Colonic mucosa (tissue), 4 donors: ENCODE measurements at regions not wholly inside any gene's neighbourhood (a gene's known extent, or its start where the extent isn't known, plus 50 kb on each side); places are given as distances from the start of the nearest gene placed in this dataset.

ENCODE experiments used
- DNase-seq: peaks from one replicate; pipeline ENCODE4 v3.0.0-alpha.2; 2020
- H3K27ac ChIP-seq: fragments of 200-600 bp; one replicate; pipeline ENCODE4 v1.8.0; 2021
- H3K27me3 ChIP-seq: fragments of 200-600 bp; one replicate; pipeline ENCODE4 v1.8.0; 2021
- H3K36me3 ChIP-seq: fragments of 200-600 bp; one replicate; pipeline ENCODE4 v1.8.0; 2021
- H3K4me1 ChIP-seq: fragments of 200-600 bp; one replicate; pipeline ENCODE4 v1.8.0; 2021; ENCODE audit warnings: mild to moderate bottlenecking
- H3K4me3 ChIP-seq: fragments of 200-600 bp; one replicate; pipeline ENCODE4 v1.8.0; 2021
- H3K9ac ChIP-seq, 2 donors: one replicate each; pipeline ENCODE4 v1.7.0; 2013; ENCODE audit warnings: control low read depth in 2 of 2, low read depth in 2 of 2, low read length in 2 of 2
- H3K9me3 ChIP-seq: fragments of 200-600 bp; one replicate; pipeline ENCODE4 v1.8.0; 2021
- CTCF ChIP-seq: fragments of 200-600 bp; IDR thresholded peaks from one replicate; pipeline ENCODE4 v1.8.0; 2022; ENCODE audit warnings: antibody characterized with exemption, mild to moderate bottlenecking
- intact Hi-C: fragments of 100-400 bp; cut with DNase I; formaldehyde crosslinking; loops from one replicate; pipeline ENCODE4 v1.14.1; 2022
- donor health status: healthy.
- donor health status: DM: no; HTN: no; CAD: no.
- donor health status: DM: no; HTN: no; CAD: no.

- Histone ChIP-seq H3K9me3 (no peaks in the 10 kb centered on the region), H3K27ac (no peak overlapping the region), H3K36me3 (no peaks in the 10 kb centered on the region), H3K4me3 (no peak overlapping the region), H3K27me3 (no peaks in the 10 kb centered on the region), H3K9ac (no peak overlapping the region), H3K4me1 (no peaks in the 10 kb centered on the region)
- TF ChIP-seq CTCF: no peak
- no peak for DNase-seq
- intact Hi-C loops: no loop called here
These were observed 290.8 kb downstream of the MED10 start for GRCh38 chr5:6087576-6087975.

- H3K4me3 ChIP-seq: no peak overlapping the region
- no peak for DNase-seq
- intact Hi-C loops: no loop called here
- H3K4me1 ChIP-seq: no peaks in the 10 kb centered on the region
- TF ChIP-seq CTCF: no peak
- no peaks in the 10 kb centered on the region for H3K9me3 ChIP-seq
- H3K9ac ChIP-seq: no peak overlapping the region
- H3K36me3 ChIP-seq: no peaks in the 10 kb centered on the region
- no peaks in the 10 kb centered on the region for H3K27me3 ChIP-seq
- no peak overlapping the region for H3K27ac ChIP-seq
These were observed 291.5 kb downstream of the MED10 start for GRCh38 chr5:6086871-6087270.

- no peaks in the 10 kb centered on the region for H3K9me3 ChIP-seq
- no peaks in the 10 kb centered on the region for H3K27me3 ChIP-seq
- TF ChIP-seq CTCF: no peak
- no peak overlapping the region for H3K9ac ChIP-seq
- H3K36me3 ChIP-seq: no peaks in the 10 kb centered on the region
- intact Hi-C loops: no loop called here
- H3K27ac ChIP-seq: no peak overlapping the region
- DNase-seq: no peak
- H3K4me3 ChIP-seq: no peak overlapping the region
- no peaks in the 10 kb centered on the region for H3K4me1 ChIP-seq
These were observed 292.9 kb downstream of the MED10 start for GRCh38 chr5:6085341-6085860.

GRCh38 chr5:6084836-6085235 lies 293.5 kb downstream of the MED10 start:
- Histone ChIP-seq H3K4me3 (no peak overlapping the region), H3K36me3 (no peaks in the 10 kb centered on the region), H3K4me1 (no peaks in the 10 kb centered on the region), H3K9ac (no peak overlapping the region), H3K9me3 (no peaks in the 10 kb centered on the region), H3K27ac (no peak overlapping the region), H3K27me3 (no peaks in the 10 kb centered on the region)
- DNase-seq: no peak
- TF ChIP-seq CTCF: no peak
- intact Hi-C loops: no loop called here

GRCh38 chr5:6084376-6084775 lies 294.0 kb downstream of the MED10 start:
- Histone ChIP-seq H3K4me3 (no peak overlapping the region), H3K9me3 (no peaks in the 10 kb centered on the region), H3K27me3 (no peaks in the 10 kb centered on the region), H3K4me1 (no peaks in the 10 kb centered on the region), H3K9ac (no peak overlapping the region), H3K36me3 (no peaks in the 10 kb centered on the region), H3K27ac (no peak overlapping the region)
- intact Hi-C loops: no loop called here
- DNase-seq: no peak
- TF ChIP-seq CTCF: no peak
